Right forelimb (tissue), 1 donor: ENCODE measurements at regions not wholly inside any gene's neighbourhood (a gene's known extent, or its start where the extent isn't known, plus 50 kb on each side); places are given as distances from the start of the nearest gene placed in this dataset.
"Not testable (repeated sequence)": the region's sequence is repeated elsewhere in the genome, so short reads cannot be mapped to it uniquely, and the experiment has no call there.

Experiments used
- DNase-seq: peaks from one replicate; pipeline ENCODE4 v3.0.0-alpha.2; 2018

DNA sequence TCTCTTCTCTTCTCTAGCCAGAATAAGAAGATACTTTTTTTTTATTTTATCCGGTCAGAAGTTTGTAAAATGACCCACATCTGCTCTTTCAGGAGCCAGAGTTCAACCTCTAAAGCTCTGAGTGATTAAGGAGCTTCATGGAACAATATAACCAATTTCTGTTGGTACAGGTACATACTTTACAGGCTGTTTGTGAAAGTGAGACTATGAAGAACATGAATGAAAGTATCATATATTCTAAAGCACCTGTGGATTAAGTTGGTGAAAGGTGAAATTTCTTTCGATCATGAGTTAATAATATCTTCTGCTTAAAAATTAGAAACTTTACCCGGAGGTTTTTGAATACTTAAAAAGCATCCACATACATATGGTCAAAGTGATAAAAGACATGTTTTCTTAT is 65.2 kb downstream of the DMRT2 start:
- DNase-seq = no peak

DNA sequence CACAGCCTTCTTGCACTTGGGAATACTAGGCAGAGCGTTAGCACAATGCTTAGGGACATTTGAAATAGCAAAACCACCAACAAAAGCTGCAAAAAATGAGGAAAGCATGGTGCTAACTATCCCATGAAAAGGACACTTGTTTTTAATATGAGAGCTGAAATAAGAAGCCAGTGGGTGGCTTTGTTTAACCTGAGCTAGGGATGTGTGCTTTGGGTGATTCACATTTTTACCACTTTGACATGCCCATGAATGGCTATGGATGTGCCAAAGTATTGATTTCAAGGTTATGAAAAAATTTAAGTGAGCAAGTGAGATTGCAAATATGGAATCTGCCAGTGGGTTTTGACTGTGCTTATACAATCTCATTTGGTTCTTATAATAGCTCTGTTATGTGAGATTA is 67.3 kb downstream of the DMRT2 start:
- no peak for DNase-seq

DNA sequence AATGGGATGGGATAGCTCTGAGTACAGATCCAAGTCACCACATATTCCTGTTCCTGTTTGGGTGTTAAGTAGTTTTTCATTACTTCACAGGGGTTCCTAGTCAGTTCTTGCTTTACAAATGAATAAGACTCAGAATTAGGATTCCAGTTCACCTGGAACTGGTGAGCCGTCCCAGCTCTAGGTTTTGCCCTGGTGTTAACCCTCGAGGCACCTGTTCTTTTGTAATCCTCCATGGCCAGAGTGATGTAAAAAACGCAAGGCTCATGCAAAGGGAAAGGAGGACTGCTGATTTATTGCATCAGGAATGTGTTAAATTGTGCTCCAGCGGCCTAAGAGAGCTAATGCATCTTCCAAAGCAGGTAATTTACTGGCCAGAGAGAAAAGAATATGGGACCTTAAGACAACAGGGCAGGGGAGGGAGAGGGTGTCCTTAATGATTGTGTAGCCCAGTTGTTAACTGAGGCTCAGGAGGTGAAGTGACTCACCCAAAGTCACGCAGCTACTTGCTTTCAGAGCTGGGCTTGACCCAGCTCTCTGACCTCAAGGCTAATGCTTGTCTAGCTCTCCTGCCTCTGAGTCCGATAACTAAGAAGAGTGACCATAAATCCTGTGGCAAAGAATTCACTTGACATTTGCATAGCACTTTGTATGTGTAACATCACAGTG is 70.5 kb downstream of the DMRT2 start:
- no peak for DNase-seq

DNA sequence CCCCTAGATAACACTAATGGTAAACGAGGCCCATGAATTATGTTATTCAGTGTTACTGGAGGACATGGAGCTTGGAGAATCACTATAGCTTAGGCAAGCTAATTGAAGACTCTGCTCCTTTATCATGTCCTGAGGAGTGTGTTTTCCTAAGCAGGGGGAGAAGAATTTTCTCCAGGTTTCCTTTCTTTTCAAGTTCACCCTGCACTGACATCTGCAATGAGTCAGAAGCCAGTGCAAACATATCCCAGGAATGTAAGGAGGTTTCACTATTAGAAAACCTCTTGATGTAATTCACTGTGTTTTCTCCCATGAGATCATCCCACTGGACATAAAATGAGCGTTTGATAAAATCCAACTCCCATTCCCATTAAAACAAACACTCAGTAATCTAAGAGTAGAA is 75.6 kb downstream of the DMRT2 start:
- DNase-seq = no peak

- no peak for DNase-seq
Measured at GRCh38 chr9:1128046-1128445, 77.9 kb downstream of the DMRT2 start.

DNA sequence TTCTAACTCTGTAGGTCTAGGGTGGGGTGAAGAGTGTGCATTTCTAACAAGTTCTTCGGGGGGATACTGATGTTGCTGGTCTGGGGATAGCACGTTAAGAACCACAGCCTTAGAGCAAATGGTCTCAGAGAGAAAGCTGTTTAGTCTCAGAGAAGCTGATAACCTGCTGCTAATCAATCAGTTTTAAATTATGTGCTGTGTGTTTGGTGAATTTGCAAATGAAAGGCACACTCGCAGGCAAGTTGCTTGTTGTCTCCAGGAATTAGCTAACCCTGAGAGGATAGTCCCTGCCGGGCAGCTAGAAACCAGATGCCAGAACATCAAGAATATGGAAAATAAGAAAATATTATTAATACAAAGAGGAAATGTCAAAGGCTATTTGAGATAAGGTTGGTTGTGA is 79.2 kb downstream of the DMRT2 start:
- DNase-seq = no peak

- DNase-seq = no peak
Measured at GRCh38 chr9:1140057-1140456, 89.9 kb downstream of the DMRT2 start.

GRCh38 chr9:1151691-1152090 is 101.5 kb downstream of the DMRT2 start:
- no peak for DNase-seq

- no peak for DNase-seq
Measured at GRCh38 chr9:1152171-1152570, 102.0 kb downstream of the DMRT2 start.

DNA sequence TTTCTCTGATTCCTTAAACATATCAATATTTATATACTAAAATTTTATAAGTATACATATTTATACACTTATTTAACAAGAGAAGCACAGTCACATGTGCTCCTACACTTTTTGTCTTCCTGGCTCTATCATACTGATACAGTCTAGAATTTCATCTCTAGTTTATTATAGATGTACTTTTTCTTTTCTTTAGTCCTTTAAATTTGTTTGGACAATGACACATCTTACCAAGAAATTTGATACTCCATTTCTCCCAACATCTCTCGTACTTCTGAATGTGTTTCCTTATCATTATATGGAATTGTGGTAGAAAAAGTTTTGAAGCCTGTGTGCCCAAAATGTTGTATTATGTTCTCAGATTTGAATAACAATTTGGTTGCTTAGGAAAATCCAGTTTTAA is 104.6 kb downstream of the DMRT2 start:
- no peak for DNase-seq

DNA sequence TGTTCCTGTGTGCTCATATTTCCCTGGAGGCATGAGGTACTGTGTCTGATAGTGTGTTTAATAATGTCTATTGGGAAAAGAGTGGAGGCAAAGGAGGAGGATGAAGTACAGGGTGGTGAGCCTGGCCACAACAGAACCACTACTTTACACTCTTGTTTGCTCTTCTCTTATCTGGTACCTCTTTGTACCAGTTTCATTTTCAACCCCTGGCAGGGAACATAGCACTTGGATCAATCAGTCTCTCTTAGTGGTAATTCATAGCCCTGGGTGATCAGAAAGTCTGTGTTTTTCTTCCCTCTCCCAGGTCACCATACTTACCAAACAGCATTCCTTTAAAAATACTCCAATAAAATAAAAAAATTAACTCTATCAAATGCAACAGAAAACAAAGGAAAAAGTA is 105.4 kb downstream of the DMRT2 start:
- no peak for DNase-seq

DNA sequence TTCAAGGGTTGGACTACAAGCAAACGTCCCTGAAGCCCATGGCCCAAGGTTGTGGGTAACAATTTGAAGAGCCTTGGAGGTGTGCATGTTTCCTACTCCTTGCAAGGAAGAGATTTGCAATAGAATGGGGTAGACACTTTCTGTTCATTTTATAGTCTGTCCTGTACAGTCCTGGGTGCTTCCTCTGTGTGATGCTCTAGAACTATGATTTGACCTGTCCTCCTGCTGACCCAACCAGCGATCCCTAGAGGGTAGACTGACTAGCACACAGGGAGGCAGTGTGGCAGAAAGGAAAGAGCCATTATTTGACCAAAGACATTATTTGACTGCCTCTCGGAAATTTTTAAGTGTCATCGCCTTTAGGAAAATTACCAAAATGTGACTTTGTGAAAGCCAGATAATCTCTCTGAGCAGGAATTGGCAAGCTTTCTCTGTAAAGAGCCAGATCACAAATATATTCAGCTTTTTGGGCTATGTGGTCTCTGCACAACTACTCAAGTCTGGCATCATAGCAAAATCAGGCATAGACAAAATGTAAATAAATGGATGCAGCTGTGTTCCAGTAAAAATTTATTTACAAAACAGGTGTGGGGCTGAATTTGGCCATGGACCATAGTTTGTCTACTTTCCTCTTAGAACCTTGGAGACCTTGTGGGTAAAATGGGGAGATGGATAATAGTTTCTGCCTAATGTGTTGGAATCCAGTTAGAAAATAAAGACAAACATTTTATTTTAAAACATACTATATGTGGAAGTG is 106.8 kb downstream of the DMRT2 start:
- no peak for DNase-seq

DNA sequence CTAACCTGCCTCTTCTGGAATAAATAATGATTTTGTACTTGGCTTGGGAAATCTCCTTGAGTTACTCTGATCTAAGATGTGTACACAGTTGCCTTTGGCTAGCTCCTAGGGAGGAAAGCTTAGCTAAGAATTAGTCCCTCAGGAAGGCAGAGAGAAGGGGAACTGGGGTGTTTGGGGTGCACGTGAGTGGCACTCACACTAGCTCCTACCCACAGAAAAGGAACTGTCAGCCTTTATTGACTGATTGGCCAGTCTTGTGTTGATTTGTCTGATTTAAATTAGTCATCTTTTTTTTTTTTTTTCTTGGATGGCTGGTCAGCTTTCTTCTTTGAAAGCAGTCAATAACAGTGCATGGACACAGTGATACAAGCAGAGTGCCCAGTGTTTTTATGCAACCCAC is 107.7 kb downstream of the DMRT2 start:
- DNase-seq = no peak

GRCh38 chr9:1170918-1171317 is 120.8 kb downstream of the DMRT2 start:
- no peak for DNase-seq

- no peak for DNase-seq
Measured at GRCh38 chr9:1171546-1171945, 121.4 kb downstream of the DMRT2 start.

DNA sequence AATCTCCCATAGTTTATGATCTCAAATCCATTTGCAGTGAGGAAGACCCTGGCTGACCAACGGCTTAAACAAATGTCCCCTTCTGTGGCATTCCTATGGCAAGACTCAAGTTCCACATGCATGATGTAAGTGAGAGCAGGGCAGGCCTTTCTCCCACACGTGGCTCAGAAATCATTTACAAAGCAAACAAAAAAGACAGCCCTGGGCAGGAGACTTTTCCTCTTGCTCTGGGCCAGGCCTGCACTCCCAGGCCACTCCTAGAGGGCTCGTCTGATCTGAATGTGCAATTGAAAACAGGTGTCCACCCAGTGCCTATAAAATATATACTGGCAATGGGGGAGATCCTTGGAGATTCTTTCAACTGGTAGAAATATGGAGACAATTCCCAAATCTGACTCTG is 123.1 kb downstream of the DMRT2 start:
- peak; percentile 45 for DNase-seq

- peak; percentile 44 for DNase-seq
Measured at GRCh38 chr9:1173993-1174392, 123.8 kb downstream of the DMRT2 start.

DNA sequence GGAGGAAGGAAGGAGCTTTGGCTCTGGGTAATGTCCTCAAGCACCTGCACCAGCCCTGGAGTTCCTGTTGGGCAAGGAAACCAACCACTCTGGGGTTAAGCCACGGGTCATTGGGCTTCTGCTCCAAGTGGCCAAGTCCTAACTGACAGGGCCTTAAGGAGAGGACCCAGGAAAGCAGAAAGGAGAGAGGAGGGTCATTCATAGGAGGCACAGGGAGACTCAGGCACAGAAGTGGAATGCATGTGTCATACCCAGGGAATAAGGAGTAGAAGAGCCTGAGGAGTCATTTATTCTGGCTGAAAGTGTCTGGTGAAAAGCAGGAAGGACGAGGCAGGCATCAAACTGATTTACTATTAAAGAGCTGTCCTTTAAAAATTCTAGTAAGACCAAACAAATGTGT is 129.2 kb downstream of the DMRT2 start:
- no peak for DNase-seq

DNA sequence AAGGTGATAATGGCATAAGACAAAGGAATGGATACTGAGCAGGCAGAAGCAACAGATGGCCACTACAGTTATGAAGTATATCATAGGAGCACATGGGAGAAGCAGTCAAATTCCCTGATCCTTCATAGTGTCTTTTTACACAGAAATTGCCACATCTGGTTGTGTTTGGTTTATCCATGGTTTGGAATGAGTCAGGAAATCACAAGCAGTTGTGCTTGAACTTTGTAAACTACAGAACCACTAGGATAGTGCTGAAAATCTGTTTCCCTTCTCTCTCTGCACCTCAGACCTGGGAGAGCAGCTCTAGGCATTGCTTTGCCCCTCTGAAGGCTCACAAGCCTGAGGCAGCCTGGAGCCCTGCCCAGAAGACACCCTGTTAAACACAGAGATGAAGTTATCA is 134.0 kb downstream of the DMRT2 start:
- DNase-seq = no peak

DNA sequence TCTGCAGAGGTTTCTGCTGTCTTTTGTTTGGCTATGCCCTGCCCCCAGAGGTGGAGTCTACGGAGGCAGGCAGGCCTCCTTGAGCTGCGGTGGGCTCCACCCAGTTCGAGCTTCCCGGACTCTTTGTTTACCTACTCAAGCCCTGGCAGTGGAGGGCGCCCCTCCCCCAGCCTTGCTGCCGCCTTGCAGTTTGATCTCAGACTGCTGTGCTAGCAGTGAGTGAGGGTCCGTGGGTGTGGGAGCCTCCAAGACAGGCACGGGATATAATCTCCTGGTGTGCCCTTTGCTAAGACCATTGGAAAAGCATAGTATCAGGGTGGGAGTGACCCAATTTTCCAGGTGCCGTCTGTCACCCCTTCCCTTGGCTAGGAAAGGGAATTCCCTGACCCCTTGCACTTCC is 137.0 kb downstream of the DMRT2 start:
- not testable (repeated sequence) for DNase-seq

GRCh38 chr9:1195636-1196035 is 145.5 kb downstream of the DMRT2 start:
- DNase-seq = not testable (repeated sequence)

- no peak for DNase-seq
Measured at GRCh38 chr9:1198085-1198484, 147.9 kb downstream of the DMRT2 start.

GRCh38 chr9:1200847-1201251 is 150.7 kb downstream of the DMRT2 start:
- no peak for DNase-seq

GRCh38 chr9:1201262-1201661 is 151.1 kb downstream of the DMRT2 start:
- DNase-seq = no peak

DNA sequence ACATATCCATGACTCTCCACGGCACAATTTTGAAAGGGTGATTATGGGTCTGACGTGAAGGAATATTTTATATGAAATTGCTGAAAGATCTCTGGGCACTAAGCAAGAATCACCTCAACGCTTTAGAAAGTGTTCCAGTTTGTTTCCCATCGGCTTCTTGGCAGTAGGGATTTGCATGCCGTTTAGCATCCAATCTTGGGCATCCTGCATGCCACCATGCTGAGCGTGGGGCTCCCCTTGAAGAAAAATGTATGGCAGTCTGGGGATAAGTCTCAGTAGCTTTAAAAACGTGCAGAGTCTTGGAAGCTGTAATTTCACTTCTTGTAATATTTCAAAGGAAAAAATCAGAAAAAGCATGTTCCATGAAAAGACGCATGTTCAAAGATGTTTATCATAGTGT is 151.7 kb downstream of the DMRT2 start:
- DNase-seq = no peak
